ENCODE measurements at regions not wholly inside any gene's neighbourhood (a gene's known extent, or its start where the extent isn't known, plus 50 kb on each side); places are given as distances from the start of the nearest gene placed in this dataset.

DNA sequence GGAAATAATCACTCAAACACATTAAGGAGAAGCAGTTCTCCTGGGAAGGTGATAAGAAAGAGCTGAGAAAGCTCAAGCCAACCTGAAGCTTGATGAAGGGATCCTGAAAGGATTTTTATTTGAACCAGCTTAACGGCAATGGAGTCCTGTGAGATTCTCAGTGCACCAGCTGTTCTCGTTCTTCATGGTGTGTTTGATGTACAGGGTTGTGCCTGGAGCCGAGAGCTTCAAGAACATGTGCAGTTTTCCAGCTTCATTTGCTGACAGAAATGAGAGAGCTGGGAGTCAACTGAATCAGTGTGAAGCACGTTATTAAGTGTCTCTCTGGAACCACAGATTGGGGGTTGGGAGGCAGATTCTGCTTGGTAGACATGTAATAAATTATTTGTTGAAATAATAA lies 115.7 kb downstream of the ANKRD50 start:
- no peaks in the 10 kb centered on the region for H3K36me3 ChIP-seq (ENCODE audit: control insufficient read depth, insufficient read depth, low read length)
- DNase-seq (ENCODE audit: low read depth) = no peak
- TF ChIP-seq, protein P1, sequence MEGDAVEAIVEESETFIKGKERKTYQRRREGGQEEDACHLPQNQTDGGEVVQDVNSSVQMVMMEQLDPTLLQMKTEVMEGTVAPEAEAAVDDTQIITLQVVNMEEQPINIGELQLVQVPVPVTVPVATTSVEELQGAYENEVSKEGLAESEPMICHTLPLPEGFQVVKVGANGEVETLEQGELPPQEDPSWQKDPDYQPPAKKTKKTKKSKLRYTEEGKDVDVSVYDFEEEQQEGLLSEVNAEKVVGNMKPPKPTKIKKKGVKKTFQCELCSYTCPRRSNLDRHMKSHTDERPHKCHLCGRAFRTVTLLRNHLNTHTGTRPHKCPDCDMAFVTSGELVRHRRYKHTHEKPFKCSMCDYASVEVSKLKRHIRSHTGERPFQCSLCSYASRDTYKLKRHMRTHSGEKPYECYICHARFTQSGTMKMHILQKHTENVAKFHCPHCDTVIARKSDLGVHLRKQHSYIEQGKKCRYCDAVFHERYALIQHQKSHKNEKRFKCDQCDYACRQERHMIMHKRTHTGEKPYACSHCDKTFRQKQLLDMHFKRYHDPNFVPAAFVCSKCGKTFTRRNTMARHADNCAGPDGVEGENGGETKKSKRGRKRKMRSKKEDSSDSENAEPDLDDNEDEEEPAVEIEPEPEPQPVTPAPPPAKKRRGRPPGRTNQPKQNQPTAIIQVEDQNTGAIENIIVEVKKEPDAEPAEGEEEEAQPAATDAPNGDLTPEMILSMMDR (IDR thresholded peaks at IDR 0.05; ENCODE audit: insufficient read depth, low read length, poor library complexity, severe bottlenecking) = no peak
- no peak overlapping the region for H3K4me3 ChIP-seq (ENCODE audit: low read depth, low read length)
- no peaks in the 10 kb centered on the region for H3K27me3 ChIP-seq (ENCODE audit: control insufficient read depth, insufficient read depth, low read length)

- Histone ChIP-seq H3K27me3 (ENCODE audit: control insufficient read depth, insufficient read depth, low read length) (no peaks in the 10 kb centered on the region), H3K36me3 (ENCODE audit: control insufficient read depth, insufficient read depth, low read length) (no peaks in the 10 kb centered on the region), H3K4me3 (ENCODE audit: low read depth, low read length) (no peak overlapping the region)
- TF ChIP-seq, protein P1 (IDR thresholded peaks at IDR 0.05; ENCODE audit: insufficient read depth, low read length, poor library complexity, severe bottlenecking) = no peak
- no peak for DNase-seq (ENCODE audit: low read depth)
These were observed 102.3 kb downstream of the ANKRD50 start for GRCh38 chr4:124610211-124610610.
